Right cardiac atrium (tissue), 5 donors: ENCODE measurements at regions not wholly inside any gene's neighbourhood (a gene's known extent, or its start where the extent isn't known, plus 50 kb on each side); places are given as distances from the start of the nearest gene placed in this dataset.

Source experiments
- ATAC-seq, 2 donors: fragments of 200-7000 bp; cut with Tn5 transposase; one replicate each; pipeline versions ENCODE4 v1.8.0 to v1.9.1; 2020; ENCODE audit warnings: moderate library complexity in 2 of 2, mild to moderate bottlenecking in 1 of 2
- DNase-seq, 3 donors: peaks; one replicate each; pipeline ENCODE4 v3.0.0-alpha.2; 2020
- H3K27ac ChIP-seq: one replicate; pipeline ENCODE4 v1.5.1; 2013; ENCODE audit warnings: mild to moderate bottlenecking, low read length, control low read depth, moderate library complexity
- H3K27me3 ChIP-seq: one replicate; pipeline ENCODE4 v1.6.1; 2013; ENCODE audit not compliant: control insufficient read depth, insufficient read depth
- H3K4me1 ChIP-seq: one replicate; pipeline ENCODE4 v1.6.1; 2013; ENCODE audit warnings: low read length; ENCODE audit not compliant: control insufficient read depth, insufficient read depth
- H3K4me3 ChIP-seq: one replicate; pipeline ENCODE4 v1.5.1; 2013; ENCODE audit warnings: low read length, control low read depth
- H3K9me3 ChIP-seq: one replicate; pipeline ENCODE4 v1.6.1; 2013; ENCODE audit warnings: low read length; ENCODE audit not compliant: control insufficient read depth
- WGBS: extraction: QIAGEN DNeasy Blood & Tissue Kit; methylation state at CpG from one replicate; pipeline ENCODE4 v1.1.7; 2013; 5-methylcytosine and 5-hydroxymethylcytosine counted together
- intact Hi-C, 4 donors: fragments of 100-400 bp; cut with DNase I; formaldehyde crosslinking; loops; one replicate each; pipeline versions ENCODE4 v1.11.0 to v1.14.0; 2022 to 2023
- donor health status: healthy with polysubstance abuse.
- donor health status: DM: no; HTN: yes; CAD: no.
- donor health status: DM: no; HTN: no; CAD: no.
- donor health status: DM: no; HTN: yes; CAD: no; lungs with severe emphysema.
- donor health status: DM: yes; HTN: yes; CAD: no.

- Histone ChIP-seq H3K27ac (no peak overlapping the region), H3K9me3 (no peaks in the 10 kb centered on the region), H3K27me3 (no peaks in the 10 kb centered on the region), H3K4me1 (peaks cover 2% of the 10 kb centered on the region), H3K4me3 (no peak overlapping the region)
- intact Hi-C loops: no loop called here
- WGBS: 72% methylated on average over 2 of the region's 2 CpGs
- DNase-seq (no peak), ATAC-seq (no peak)
Measured at GRCh38 chr5:159735036-159735435, 181.2 kb upstream of the ADRA1B start.

GRCh38 chr5:159735749-159736660 is 180.3 kb upstream of the ADRA1B start:
- no peaks in the 10 kb centered on the region for H3K9me3 ChIP-seq
- no peaks in the 10 kb centered on the region for H3K27me3 ChIP-seq
- H3K4me1 ChIP-seq: peaks cover 2% of the 10 kb centered on the region
- no peak overlapping the region for H3K27ac ChIP-seq
- DNase-seq: no peak
- no peak overlapping the region for H3K4me3 ChIP-seq
- 80% methylated on average over 8 of the region's 8 CpGs for WGBS
- intact Hi-C loops: no loop called here
- peak in 1 of 2 donors; percentile 36 for ATAC-seq

- peaks cover 2% of the 10 kb centered on the region for H3K4me1 ChIP-seq
- no peak for DNase-seq
- no peaks in the 10 kb centered on the region for H3K27me3 ChIP-seq
- no peak overlapping the region for H3K4me3 ChIP-seq
- intact Hi-C loops: no loop called here
- H3K9me3 ChIP-seq: no peaks in the 10 kb centered on the region
- no peak overlapping the region for H3K27ac ChIP-seq
- 25% methylated on average over 2 of the region's 2 CpGs for WGBS
- ATAC-seq: peak; percentile 28 to 64
Measured at GRCh38 chr5:159736844-159737243, 179.4 kb upstream of the ADRA1B start.

GRCh38 chr5:159737263-159737662 is 179.0 kb upstream of the ADRA1B start:
- no peak overlapping the region for H3K4me3 ChIP-seq
- WGBS: 64% methylated on average over 5 of the region's 5 CpGs
- peaks cover 2% of the 10 kb centered on the region for H3K4me1 ChIP-seq
- intact Hi-C loops: no loop called here
- ATAC-seq (peak; percentile 67 to 80), DNase-seq (peak; percentile 40 to 57 (median 48))
- no peaks in the 10 kb centered on the region for H3K9me3 ChIP-seq
- no peak overlapping the region for H3K27ac ChIP-seq
- H3K27me3 ChIP-seq: no peaks in the 10 kb centered on the region

- H3K4me3 ChIP-seq: no peak overlapping the region
- H3K9me3 ChIP-seq: no peaks in the 10 kb centered on the region
- H3K27ac ChIP-seq: no peak overlapping the region
- WGBS: 94% methylated on average over 5 of the region's 5 CpGs
- no peak for DNase-seq
- intact Hi-C loops: no loop called here
- no peak for ATAC-seq
- no peaks in the 10 kb centered on the region for H3K27me3 ChIP-seq
- no peaks in the 10 kb centered on the region for H3K4me1 ChIP-seq
Measured at GRCh38 chr5:159741829-159742322, 174.4 kb upstream of the ADRA1B start.

- DNase-seq (no peak), ATAC-seq (no peak)
- no peak overlapping the region for H3K27ac ChIP-seq
- 95% methylated on average over 1 of the region's 1 CpG for WGBS
- H3K27me3 ChIP-seq: no peaks in the 10 kb centered on the region
- H3K9me3 ChIP-seq: no peaks in the 10 kb centered on the region
- H3K4me3 ChIP-seq: no peak overlapping the region
- H3K4me1 ChIP-seq: no peaks in the 10 kb centered on the region
- intact Hi-C loops: no loop called here
Measured at GRCh38 chr5:159743234-159743633, 173.0 kb upstream of the ADRA1B start.

- Histone ChIP-seq H3K27me3 (no peaks in the 10 kb centered on the region), H3K4me3 (no peak overlapping the region), H3K27ac (no peak overlapping the region), H3K4me1 (no peaks in the 10 kb centered on the region), H3K9me3 (peaks cover 3% of the 10 kb centered on the region)
- intact Hi-C loops: no loop called here
- ATAC-seq (no peak), DNase-seq (peak in 1 of 3 donors; percentile 32)
- 93% methylated on average over 4 of the region's 4 CpGs for WGBS
Measured at GRCh38 chr5:159746707-159747106, 169.6 kb upstream of the ADRA1B start.

GRCh38 chr5:159749146-159749545 is 167.1 kb upstream of the ADRA1B start:
- no peak for DNase-seq

GRCh38 chr5:159750226-159750625 is 166.1 kb upstream of the ADRA1B start:
- Histone ChIP-seq H3K4me3 (no peak overlapping the region), H3K4me1 (no peaks in the 10 kb centered on the region), H3K27me3 (no peaks in the 10 kb centered on the region), H3K27ac (no peak overlapping the region), H3K9me3 (peaks cover 3% of the 10 kb centered on the region)
- 46% methylated on average over 5 of the region's 5 CpGs for WGBS
- DNase-seq (no peak), ATAC-seq (no peak)
- intact Hi-C loops: no loop called here

More at GRCh38 chr5:159749146-159749545, 167.1 kb upstream of the ADRA1B start:
- no peak overlapping the region for H3K4me3 ChIP-seq
- H3K4me1 ChIP-seq: no peaks in the 10 kb centered on the region
- peaks cover 3% of the 10 kb centered on the region for H3K9me3 ChIP-seq
- no peak for ATAC-seq
- H3K27ac ChIP-seq: no peak overlapping the region
- intact Hi-C loops: no loop called here
- H3K27me3 ChIP-seq: no peaks in the 10 kb centered on the region

GRCh38 chr5:159751459-159751858 is 164.8 kb upstream of the ADRA1B start:
- intact Hi-C loops: no loop called here
- ATAC-seq (no peak), DNase-seq (no peak)
- H3K4me1 ChIP-seq: no peaks in the 10 kb centered on the region
- peaks cover 3% of the 10 kb centered on the region for H3K9me3 ChIP-seq
- H3K4me3 ChIP-seq: no peak overlapping the region
- H3K27ac ChIP-seq: no peak overlapping the region
- 82% methylated on average over 3 of the region's 3 CpGs for WGBS
- no peaks in the 10 kb centered on the region for H3K27me3 ChIP-seq

- Histone ChIP-seq H3K9me3 (peaks cover 3% of the 10 kb centered on the region), H3K4me1 (no peaks in the 10 kb centered on the region), H3K4me3 (no peak overlapping the region), H3K27me3 (no peaks in the 10 kb centered on the region), H3K27ac (no peak overlapping the region)
- ATAC-seq (no peak), DNase-seq (no peak)
- WGBS: 68% methylated on average over 7 of the region's 7 CpGs
- intact Hi-C loops: no loop called here
Measured at GRCh38 chr5:159752622-159753275, 163.5 kb upstream of the ADRA1B start.
